Gastrocnemius medialis (tissue), 4 donors: ENCODE measurements at regions not wholly inside any gene's neighbourhood (a gene's known extent, or its start where the extent isn't known, plus 50 kb on each side); places are given as distances from the start of the nearest gene placed in this dataset.

Experiments used
- ATAC-seq, 2 donors: fragments of 150-250 bp; one replicate each; pipeline ENCODE4 v1.9.1; 2016
- DNase-seq, 2 donors: peaks; one replicate each; pipeline ENCODE4 v3.0.0-alpha.2; 2019
- H3K27ac ChIP-seq, 4 donors: fragments of 200-600 bp; sonication (generic); 1 replicate in 1 of 4; 2 replicates in 3 of 4; pipeline ENCODE4 v1.5.1; 2016 to 2018; ENCODE audit warnings: mild to moderate bottlenecking in 2 of 4, moderate library complexity in 1 of 4
- H3K27me3 ChIP-seq, 3 donors: fragments of 200-600 bp; sonication (generic) in 2 of 3; 1 replicate in 1 of 3; 2 replicates in 2 of 3; pipeline versions ENCODE4 v1.5.1 to v1.6.0; 2016 to 2019; ENCODE audit warnings: mild to moderate bottlenecking in 1 of 3, moderate library complexity in 1 of 3
- H3K36me3 ChIP-seq, 2 donors: fragments of 200-600 bp; sonication (generic) in 1 of 2; one replicate each; pipeline ENCODE4 v1.5.1; 2017 to 2018
- H3K4me1 ChIP-seq, 2 donors: fragments of 200-600 bp; sonication (generic) in 1 of 2; one replicate each; pipeline ENCODE4 v1.5.1; 2016 to 2017; ENCODE audit warnings: mild to moderate bottlenecking in 2 of 2
- H3K4me3 ChIP-seq, 4 donors: fragments of 200-600 bp; sonication (generic) in 3 of 4; 1 replicate in 1 of 4; 2 replicates in 3 of 4; pipeline ENCODE4 v1.5.1; 2016 to 2019; ENCODE audit warnings: mild to moderate bottlenecking in 2 of 4
- H3K9me3 ChIP-seq, 3 donors: fragments of 200-600 bp; sonication (generic) in 2 of 3; 1 replicate in 1 of 3; 2 replicates in 2 of 3; pipeline ENCODE4 v1.5.1; 2016 to 2019
- CTCF ChIP-seq, 5 experiments: fragments of 450-650 bp in 3 of 5; fragments of 200-600 bp in 2 of 5; sonication (generic) in 2 of 5; IDR thresholded peaks in 4 of 5; conservative IDR thresholded peaks in 1 of 5; 1 replicate in 4 of 5; 2 replicates in 1 of 5; pipeline ENCODE4 v1.5.1; 2016 to 2019; ENCODE audit warnings: antibody characterized with exemption in 5 of 5, mild to moderate bottlenecking in 3 of 5, moderate library complexity in 3 of 5
- POLR2A ChIP-seq, 2 donors: fragments of 450-650 bp; IDR thresholded peaks; one replicate each; pipeline ENCODE4 v1.6.1; 2017; ENCODE audit warnings: antibody characterized with exemption in 2 of 2, mild to moderate bottlenecking in 2 of 2, moderate library complexity in 2 of 2
- in situ Hi-C, 4 donors: fragments of 200-750 bp; cut with MboI; loops; one replicate each; pipeline versions ENCODE4 v1.15.0 to v1.8.0; 2017; ENCODE audit warnings: low sequenced_read_pairs in 4 of 4
- intact Hi-C: fragments of 100-400 bp; cut with DNase I; formaldehyde crosslinking; loops from one replicate; pipeline ENCODE4 v1.15.1; 2023; ENCODE audit warnings: low total_unique reads

GRCh38 chr21:36255663-36256062 is 64.3 kb upstream of the MORC3 start:
- H3K36me3 ChIP-seq, result peaks cover 0 to 24% of the 10 kb centered on the region in 2 donors
- no peak overlapping the region for H3K4me3 ChIP-seq
- peaks cover 1 to 8% of the 10 kb centered on the region in 2 donors for H3K4me1 ChIP-seq
- intact Hi-C loops (no loop called here), in situ Hi-C loops (no loop called here)
- H3K27ac ChIP-seq, result no peak overlapping the region
- no peak for ATAC-seq
- no peak for TF ChIP-seq CTCF (IDR thresholded peaks at IDR 0.05 in 4 of 5, conservative IDR thresholded peaks at IDR 0.05 in 1 of 5)
- TF ChIP-seq POLR2A (IDR thresholded peaks at IDR 0.05), result no peak
- no peak for DNase-seq
- H3K9me3 ChIP-seq, result no peaks in the 10 kb centered on the region
- H3K27me3 ChIP-seq, result no peaks in the 10 kb centered on the region

GRCh38 chr21:36257657-36258056 is 62.3 kb upstream of the MORC3 start:
- intact Hi-C loops, result no loop called here
- in situ Hi-C loops, result no loop called here
- ATAC-seq (no peak), DNase-seq (no peak)
- H3K36me3 ChIP-seq, result peaks cover 0 to 26% of the 10 kb centered on the region in 2 donors
- peaks cover 4 to 8% of the 10 kb centered on the region in 2 donors for H3K4me1 ChIP-seq
- H3K9me3 ChIP-seq, result no peaks in the 10 kb centered on the region
- TF ChIP-seq CTCF (IDR thresholded peaks at IDR 0.05 in 4 of 5, conservative IDR thresholded peaks at IDR 0.05 in 1 of 5) (no peak), POLR2A (IDR thresholded peaks at IDR 0.05) (no peak)
- no peaks in the 10 kb centered on the region for H3K27me3 ChIP-seq
- no peak overlapping the region for H3K4me3 ChIP-seq
- no peak overlapping the region for H3K27ac ChIP-seq

GRCh38 chr21:36260030-36260787 is 59.8 kb upstream of the MORC3 start:
- Histone ChIP-seq H3K36me3 (peaks cover 0 to 26% of the 10 kb centered on the region in 2 donors), H3K4me3 (peak overlapping the region; percentile 47 to 74 (median 55)), H3K9me3 (no peaks in the 10 kb centered on the region), H3K27ac (peak overlapping the region; percentile 64 to 77 (median 72)), H3K4me1 (peaks cover 4 to 8% of the 10 kb centered on the region in 2 donors), H3K27me3 (no peaks in the 10 kb centered on the region)
- DNase-seq (no peak), ATAC-seq (peak; percentile 65 to 85)
- TF ChIP-seq POLR2A (IDR thresholded peaks at IDR 0.05), result no peak
- TF ChIP-seq CTCF (IDR thresholded peaks at IDR 0.05 in 4 of 5, conservative IDR thresholded peaks at IDR 0.05 in 1 of 5), result peak in 4 of 5 experiments; percentile 56 to 76 (median 66)
- in situ Hi-C loops, result no loop called here
- intact Hi-C loops, result loop anchor here (5.0 kb wide), 1 partner anchor 72 kb away; no protein-coding TSS in a partner anchor

- H3K4me3 ChIP-seq, result peak overlapping the region; percentile 47 to 74 (median 55)
- DNase-seq, result no peak
- intact Hi-C loops, result loop anchor here (5.0 kb wide), 1 partner anchor 71 kb away; no protein-coding TSS in a partner anchor
- H3K36me3 ChIP-seq, result peaks cover 0 to 27% of the 10 kb centered on the region in 2 donors
- no peak for TF ChIP-seq POLR2A (IDR thresholded peaks at IDR 0.05)
- TF ChIP-seq CTCF (IDR thresholded peaks at IDR 0.05 in 4 of 5, conservative IDR thresholded peaks at IDR 0.05 in 1 of 5), result peak in 1 of 5 experiments; percentile 7
- H3K9me3 ChIP-seq, result no peaks in the 10 kb centered on the region
- no peaks in the 10 kb centered on the region for H3K27me3 ChIP-seq
- peak overlapping the region in 3 of 4 donors; percentile 64 to 77 (median 69) for H3K27ac ChIP-seq
- ATAC-seq, result no peak
- in situ Hi-C loops, result no loop called here
- peaks cover 4 to 8% of the 10 kb centered on the region in 2 donors for H3K4me1 ChIP-seq
Observed at GRCh38 chr21:36260802-36261201, 59.2 kb upstream of the MORC3 start.
